Lung (tissue), 11 donors: ENCODE measurements at regions not wholly inside any gene's neighbourhood (a gene's known extent, or its start where the extent isn't known, plus 50 kb on each side); places are given as distances from the start of the nearest gene placed in this dataset.

ENCODE experiments used
- ATAC-seq: fragments of 200-7000 bp; cut with Tn5 transposase; one replicate; pipeline ENCODE4 v1.9.1; 2020; ENCODE audit warnings: moderate number of reproducible peaks; ENCODE audit not compliant: insufficient read depth, low FRiP score
- DNase-seq, 3 donors: peaks; one replicate each; pipeline ENCODE4 v3.0.0-alpha.2; 2013 to 2017
- H3K27ac ChIP-seq, 2 donors: one replicate each; pipeline ENCODE4 v1.5.1; 2013; ENCODE audit warnings: mild to moderate bottlenecking in 2 of 2, moderate library complexity in 2 of 2, control low read depth in 1 of 2, inconsistent platforms in 1 of 2, low read depth in 1 of 2, low read length in 1 of 2
- H3K27me3 ChIP-seq, 3 donors: one replicate each; pipeline ENCODE4 v1.5.1; 2013; ENCODE audit warnings: low read length in 2 of 3; ENCODE audit not compliant: control insufficient read depth in 3 of 3, insufficient read depth in 3 of 3
- H3K36me3 ChIP-seq, 4 donors: one replicate each; pipeline ENCODE4 v1.5.1; 2013; ENCODE audit warnings: low read length in 4 of 4, mild to moderate bottlenecking in 1 of 4, moderate library complexity in 1 of 4; ENCODE audit not compliant: control insufficient read depth in 4 of 4, insufficient read depth in 4 of 4
- H3K4me1 ChIP-seq, 5 donors: one replicate each; pipeline ENCODE4 v1.5.1; 2013; ENCODE audit warnings: low read length in 5 of 5, mild to moderate bottlenecking in 2 of 5, moderate library complexity in 1 of 5; ENCODE audit not compliant: control insufficient read depth in 5 of 5, insufficient read depth in 5 of 5
- H3K4me3 ChIP-seq: one replicate; pipeline ENCODE4 v1.5.1; 2013; ENCODE audit warnings: mild to moderate bottlenecking, control low read depth, moderate library complexity
- H3K9ac ChIP-seq, 2 donors: one replicate each; pipeline ENCODE4 v1.5.1; 2013; ENCODE audit warnings: low read length in 2 of 2, control low read depth in 1 of 2; ENCODE audit not compliant: insufficient read depth in 1 of 2
- H3K9me3 ChIP-seq, 4 donors: one replicate each; pipeline ENCODE4 v1.5.1; 2013; ENCODE audit warnings: low read length in 3 of 4, mild to moderate bottlenecking in 1 of 4, moderate library complexity in 1 of 4; ENCODE audit not compliant: control insufficient read depth in 4 of 4, insufficient read depth in 3 of 4
- CTCF ChIP-seq: IDR thresholded peaks from 2 replicates; pipeline ENCODE4 v1.5.1; 2012; ENCODE audit warnings: mild to moderate bottlenecking; ENCODE audit errors: control extremely low read depth, extremely low read depth
- WGBS, 2 donors: extraction: QIAGEN DNeasy Blood & Tissue Kit; methylation state at CpG; one replicate each; pipeline ENCODE4 v1.1.7; 2013; 5-methylcytosine and 5-hydroxymethylcytosine counted together
- donor health status: control.
- donor health status: control.
- donor health status: Bipolar disorder and iron deficiency.
- donor health status: healthy.
- donor health status: DM: yes; HTN: yes; CAD: no.

GRCh38 chr20:11103866-11104265 is 430.1 kb upstream of the JAG1 start:
- Histone ChIP-seq H3K4me3 (no peak overlapping the region), H3K27ac (no peak overlapping the region), H3K4me1 (peaks cover 0 to 11% (median 0%) of the 10 kb centered on the region in 5 donors), H3K36me3 (no peaks in the 10 kb centered on the region), H3K9ac (no peak overlapping the region), H3K27me3 (no peaks in the 10 kb centered on the region), H3K9me3 (no peaks in the 10 kb centered on the region)
- TF ChIP-seq CTCF, result no peak
- WGBS, 2 donors, result 94 to 97% methylated on average over 1 of the region's 1 CpG
- ATAC-seq, result no peak
- DNase-seq, result no peak

GRCh38 chr20:11108102-11108810 is 434.5 kb upstream of the JAG1 start:
- Histone ChIP-seq H3K4me1 (peaks cover 0 to 11% (median 0%) of the 10 kb centered on the region in 5 donors), H3K9ac (no peak overlapping the region), H3K4me3 (no peak overlapping the region), H3K36me3 (no peaks in the 10 kb centered on the region), H3K27me3 (no peaks in the 10 kb centered on the region), H3K9me3 (no peaks in the 10 kb centered on the region), H3K27ac (no peak overlapping the region)
- 68 to 80% methylated on average over 4 of the region's 4 CpGs for WGBS, 2 donors
- peak; percentile 34 for ATAC-seq
- TF ChIP-seq CTCF, result no peak
- DNase-seq, result peak; percentile 13 to 52 (median 33)

GRCh38 chr20:11110535-11110934 is 436.7 kb upstream of the JAG1 start:
- Histone ChIP-seq H3K9ac (no peak overlapping the region), H3K4me3 (no peak overlapping the region), H3K9me3 (no peaks in the 10 kb centered on the region), H3K36me3 (no peaks in the 10 kb centered on the region), H3K4me1 (peaks cover 0 to 11% (median 2%) of the 10 kb centered on the region in 5 donors), H3K27me3 (no peaks in the 10 kb centered on the region), H3K27ac (no peak overlapping the region)
- no peak for ATAC-seq
- WGBS, 2 donors, result 86 to 93% methylated on average over 4 of the region's 4 CpGs
- no peak for DNase-seq
- no peak for TF ChIP-seq CTCF

- ATAC-seq (no peak), DNase-seq (no peak)
- peaks cover 0 to 11% (median 2%) of the 10 kb centered on the region in 5 donors for H3K4me1 ChIP-seq
- no peak for TF ChIP-seq CTCF
- 79 to 91% methylated on average over 2 of the region's 2 CpGs for WGBS, 2 donors
- no peaks in the 10 kb centered on the region for H3K9me3 ChIP-seq
- H3K4me3 ChIP-seq, result no peak overlapping the region
- no peak overlapping the region for H3K27ac ChIP-seq
- H3K9ac ChIP-seq, result no peak overlapping the region
- no peaks in the 10 kb centered on the region for H3K27me3 ChIP-seq
- no peaks in the 10 kb centered on the region for H3K36me3 ChIP-seq
These were observed 437.4 kb upstream of the JAG1 start for GRCh38 chr20:11111191-11111590.
